Transverse colon (tissue), 3 donors: ENCODE measurements at regions not wholly inside any gene's neighbourhood (a gene's known extent, or its start where the extent isn't known, plus 50 kb on each side); places are given as distances from the start of the nearest gene placed in this dataset.

Source experiments
- CTCF ChIP-seq, 5 experiments: fragments of 200-600 bp in 3 of 5; fragments of 450-650 bp in 2 of 5; sonication (generic) in 3 of 5; IDR thresholded peaks; 1 replicate in 2 of 5; 2 replicates in 3 of 5; pipeline ENCODE4 v1.5.1; 2016 to 2017; ENCODE audit warnings: antibody characterized with exemption in 5 of 5, inconsistent platforms in 3 of 5, mild to moderate bottlenecking in 2 of 5, moderate library complexity in 1 of 5
- EP300 ChIP-seq: sonication (generic); formaldehyde crosslinking; IDR thresholded peaks from one replicate; pipeline ENCODE4 v1.6.1; 2017; ENCODE audit warnings: antibody characterized with exemption, low read depth
- POLR2A ChIP-seq: fragments of 450-650 bp; IDR thresholded peaks from one replicate; pipeline ENCODE4 v1.6.1; 2016; ENCODE audit warnings: antibody characterized with exemption, mild to moderate bottlenecking, moderate library complexity

DNA sequence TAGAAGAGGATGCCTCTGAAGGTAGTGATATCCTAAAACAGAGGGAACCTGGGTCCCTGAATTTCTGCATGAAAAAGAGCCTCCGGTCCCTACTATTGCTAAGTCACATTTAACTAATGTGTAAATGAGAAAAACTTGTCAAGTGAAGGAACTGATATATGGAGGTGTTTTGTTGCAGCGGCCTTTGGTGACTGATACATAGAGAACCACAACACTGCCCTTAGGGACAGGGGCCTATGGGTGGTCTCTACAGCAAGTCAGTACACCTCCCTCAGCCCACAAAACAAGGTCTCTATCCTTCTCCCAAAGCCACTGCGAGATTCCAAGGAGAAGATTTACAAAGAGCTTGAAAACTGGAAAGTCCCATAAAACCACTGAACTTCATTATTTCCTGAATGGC lies 275.3 kb downstream of the SOX9 start:
- TF ChIP-seq CTCF (IDR thresholded peaks at IDR 0.05) (no peak), EP300 (no peak), POLR2A (no peak)
